Spinal cord (tissue), 9 donors: ENCODE measurements at regions not wholly inside any gene's neighbourhood (a gene's known extent, or its start where the extent isn't known, plus 50 kb on each side); places are given as distances from the start of the nearest gene placed in this dataset.

Experiments
- DNase-seq, 6 donors: peaks; one replicate each; pipeline versions ENCODE4 v3.0.0 to v3.0.0-alpha.2; 2013 to 2015; ENCODE audit warnings: low spot score in 6 of 6, low read depth in 4 of 6
- H3K27ac ChIP-seq: one replicate; pipeline ENCODE4 v1.5.1; 2013; ENCODE audit warnings: low read depth, low read length, control low read depth
- H3K27me3 ChIP-seq: one replicate; pipeline ENCODE4 v1.6.1; 2013; ENCODE audit warnings: low read length; ENCODE audit not compliant: control insufficient read depth, insufficient read depth
- H3K36me3 ChIP-seq: one replicate; pipeline ENCODE4 v1.6.1; 2013; ENCODE audit warnings: low read length; ENCODE audit not compliant: control insufficient read depth, insufficient read depth
- H3K4me1 ChIP-seq: one replicate; pipeline ENCODE4 v1.6.1; 2013; ENCODE audit warnings: low read length; ENCODE audit not compliant: control insufficient read depth, insufficient read depth
- H3K4me3 ChIP-seq: one replicate; pipeline ENCODE4 v1.5.1; 2013; ENCODE audit warnings: low read depth, low read length, control low read depth
- H3K9me3 ChIP-seq: one replicate; pipeline ENCODE4 v1.6.1; 2013; ENCODE audit warnings: low read length; ENCODE audit not compliant: control insufficient read depth, insufficient read depth
- WGBS: methylation state at CpG from one replicate; pipeline ENCODE4 v1.1.5; 2013; ENCODE audit warnings: missing lambda C conversion rate; ENCODE audit not compliant: insufficient coverage; 5-methylcytosine and 5-hydroxymethylcytosine counted together
- donor health status: healthy.

- Histone ChIP-seq H3K36me3 (no peaks in the 10 kb centered on the region), H3K4me1 (peaks cover 10% of the 10 kb centered on the region), H3K27ac (no peak overlapping the region), H3K9me3 (no peaks in the 10 kb centered on the region), H3K4me3 (no peak overlapping the region), H3K27me3 (no peaks in the 10 kb centered on the region)
- peak in 1 of 6 donors; percentile 22 for DNase-seq
- 0% methylated on average over 1 of the region's 1 CpG for WGBS
These were observed 92.2 kb upstream of the TOP3B start for GRCh38 chr22:22074634-22075381.

DNA sequence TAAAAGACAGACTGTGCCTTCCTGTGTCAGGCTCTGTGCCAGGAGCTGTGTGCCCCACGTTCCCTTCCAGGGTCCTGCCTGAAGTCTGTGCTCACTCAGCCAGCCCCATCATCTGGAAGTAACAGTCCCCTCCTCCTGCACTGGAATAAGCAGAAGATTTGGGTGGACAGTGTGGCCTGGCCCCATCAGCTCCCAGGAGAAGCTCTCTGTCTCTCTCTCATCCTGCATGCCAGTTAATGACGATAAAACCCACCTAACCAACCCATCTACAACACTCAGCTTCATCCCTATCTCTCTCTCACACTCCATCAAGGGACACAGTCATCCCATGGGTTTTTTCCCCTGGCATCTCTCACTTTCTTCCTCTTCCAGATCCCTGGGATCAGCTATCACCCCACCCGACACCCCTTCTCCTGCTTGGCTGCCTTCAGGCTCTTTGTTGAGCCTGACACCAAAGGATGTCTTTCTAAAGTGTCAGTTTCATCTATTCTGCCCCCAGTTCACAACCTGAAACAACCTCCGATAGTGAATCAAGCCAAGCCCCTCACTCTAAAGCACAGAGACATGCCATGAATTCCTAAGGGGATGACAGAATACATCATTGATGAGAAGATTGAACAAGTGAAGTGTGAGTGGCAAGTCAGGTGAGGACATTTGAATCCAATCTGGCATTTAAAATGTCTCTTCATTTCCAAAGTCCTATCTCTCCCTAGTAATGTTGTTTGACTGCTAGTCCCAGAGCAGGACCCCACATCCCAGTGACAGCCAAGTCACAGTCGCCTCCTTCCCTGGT lies 91.4 kb upstream of the TOP3B start:
- H3K27me3 ChIP-seq: no peaks in the 10 kb centered on the region
- 62% methylated on average over 4 of the region's 5 CpGs for WGBS
- no peaks in the 10 kb centered on the region for H3K9me3 ChIP-seq
- H3K4me3 ChIP-seq: no peak overlapping the region
- DNase-seq: no peak
- H3K36me3 ChIP-seq: no peaks in the 10 kb centered on the region
- no peak overlapping the region for H3K27ac ChIP-seq
- peaks cover 10% of the 10 kb centered on the region for H3K4me1 ChIP-seq

GRCh38 chr22:22072169-22072836 lies 89.7 kb upstream of the TOP3B start:
- no peaks in the 10 kb centered on the region for H3K9me3 ChIP-seq
- no peak for DNase-seq
- no CpG with 5 or more reads among the region's 2 CpGs for WGBS
- H3K27ac ChIP-seq: no peak overlapping the region
- no peak overlapping the region for H3K4me3 ChIP-seq
- H3K27me3 ChIP-seq: no peaks in the 10 kb centered on the region
- H3K36me3 ChIP-seq: no peaks in the 10 kb centered on the region
- H3K4me1 ChIP-seq: peaks cover 10% of the 10 kb centered on the region

- Histone ChIP-seq H3K27me3 (no peaks in the 10 kb centered on the region), H3K4me1 (peaks cover 9% of the 10 kb centered on the region), H3K9me3 (no peaks in the 10 kb centered on the region), H3K36me3 (no peaks in the 10 kb centered on the region), H3K27ac (no peak overlapping the region), H3K4me3 (no peak overlapping the region)
- 89% methylated on average over 2 of the region's 2 CpGs for WGBS
- DNase-seq: no peak
These were observed 88.9 kb upstream of the TOP3B start for GRCh38 chr22:22071455-22071854.

GRCh38 chr22:22070371-22070824 lies 87.8 kb upstream of the TOP3B start:
- 72% methylated on average over 2 of the region's 2 CpGs for WGBS

GRCh38 chr22:22069450-22070370 lies 87.1 kb upstream of the TOP3B start:
- 81% methylated on average over 5 of the region's 6 CpGs for whole genome bisulfite sequencing

More at GRCh38 chr22:22070371-22070824, 87.8 kb upstream of the TOP3B start:
- H3K36me3 ChIP-seq: no peaks in the 10 kb centered on the region
- H3K27me3 ChIP-seq: no peaks in the 10 kb centered on the region
- no peaks in the 10 kb centered on the region for H3K9me3 ChIP-seq
- peaks cover 7% of the 10 kb centered on the region for H3K4me1 ChIP-seq
- no peak overlapping the region for H3K27ac ChIP-seq
- H3K4me3 ChIP-seq: no peak overlapping the region
- DNase-seq: no peak

GRCh38 chr22:22068657-22069056 lies 86.1 kb upstream of the TOP3B start:
- H3K27ac ChIP-seq: no peak overlapping the region
- WGBS: 100% methylated on average over 1 of the region's 2 CpGs
- DNase-seq: no peak

More at GRCh38 chr22:22069450-22070370, 87.1 kb upstream of the TOP3B start:
- H3K27me3 ChIP-seq: no peaks in the 10 kb centered on the region
- no peaks in the 10 kb centered on the region for H3K9me3 ChIP-seq
- no peak overlapping the region for H3K27ac ChIP-seq
- H3K36me3 ChIP-seq: no peaks in the 10 kb centered on the region
- H3K4me1 ChIP-seq: peaks cover under 1% of the 10 kb centered on the region
- no peak for DNase-seq
- no peak overlapping the region for H3K4me3 ChIP-seq

DNA sequence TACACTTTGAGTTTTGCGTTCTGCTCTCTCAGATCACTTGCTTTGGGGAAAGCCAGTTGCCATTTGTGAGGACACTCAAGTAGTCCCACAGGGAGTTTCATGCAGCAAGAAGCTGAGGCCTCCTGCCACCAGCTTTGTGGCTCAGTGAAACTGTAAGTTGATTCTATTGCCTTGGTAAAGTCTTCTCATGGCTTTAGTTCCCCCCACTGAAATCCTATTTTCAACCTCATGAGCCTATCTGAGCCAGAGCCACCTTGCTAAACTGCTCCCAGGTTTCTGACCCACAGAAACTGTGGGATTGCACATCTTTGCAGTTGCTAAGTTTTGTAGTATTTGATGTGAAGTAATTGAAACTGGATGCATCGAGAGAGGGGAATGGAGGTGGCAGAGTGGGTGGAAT lies 85.4 kb upstream of the TOP3B start:
- DNase-seq: no peak
- WGBS: 88% methylated on average over 2 of the region's 2 CpGs
- Histone ChIP-seq H3K27ac (no peak overlapping the region), H3K9me3 (no peaks in the 10 kb centered on the region), H3K4me3 (no peak overlapping the region), H3K27me3 (no peaks in the 10 kb centered on the region), H3K36me3 (no peaks in the 10 kb centered on the region), H3K4me1 (no peaks in the 10 kb centered on the region)

More at GRCh38 chr22:22068657-22069056, 86.1 kb upstream of the TOP3B start:
- Histone ChIP-seq H3K4me1 (no peaks in the 10 kb centered on the region), H3K27me3 (no peaks in the 10 kb centered on the region), H3K4me3 (no peak overlapping the region), H3K36me3 (no peaks in the 10 kb centered on the region), H3K9me3 (no peaks in the 10 kb centered on the region)

GRCh38 chr22:22067192-22067591 lies 84.6 kb upstream of the TOP3B start:
- Histone ChIP-seq H3K27ac (no peak overlapping the region), H3K9me3 (no peaks in the 10 kb centered on the region), H3K36me3 (no peaks in the 10 kb centered on the region), H3K4me3 (no peak overlapping the region), H3K4me1 (no peaks in the 10 kb centered on the region), H3K27me3 (no peaks in the 10 kb centered on the region)
- WGBS: 93% methylated on average over 2 of the region's 3 CpGs
- DNase-seq: no peak
